ENCODE measurements at regions not wholly inside any gene's neighbourhood (a gene's known extent, or its start where the extent isn't known, plus 50 kb on each side); places are given as distances from the start of the nearest gene placed in this dataset.

GRCh38 chr2:17229414-17229813 lies 288.8 kb downstream of the RAD51AP2 start:
- TF ChIP-seq CTCF (IDR thresholded peaks at IDR 0.05; ENCODE audit: poor library complexity, severe bottlenecking) (no peak), TAF1 (IDR thresholded peaks at IDR 0.05; ENCODE audit: low read depth) (no peak)

Measured in neural cell (in vitro differentiated cells).